Thyroid gland (tissue), 4 donors: ENCODE measurements at regions not wholly inside any gene's neighbourhood (a gene's known extent, or its start where the extent isn't known, plus 50 kb on each side); places are given as distances from the start of the nearest gene placed in this dataset.

ENCODE experiments used
- DNase-seq, 2 donors: peaks; one replicate each; pipeline ENCODE4 v3.0.0-alpha.2; 2019
- H3K27ac ChIP-seq, 3 donors: fragments of 200-600 bp; sonication (generic); 1 replicate in 2 of 3; 2 replicates in 1 of 3; pipeline ENCODE4 v1.5.1; 2016 to 2019; ENCODE audit warnings: mild to moderate bottlenecking in 1 of 3, moderate library complexity in 1 of 3
- H3K27me3 ChIP-seq: fragments of 200-600 bp; sonication (generic); one replicate; pipeline ENCODE4 v1.5.1; 2019
- H3K36me3 ChIP-seq, 2 donors: fragments of 200-600 bp; sonication (generic); one replicate each; pipeline ENCODE4 v1.5.1; 2016 to 2019
- H3K4me1 ChIP-seq, 2 donors: fragments of 200-600 bp; sonication (generic); one replicate each; pipeline ENCODE4 v1.5.1; 2017 to 2019
- H3K4me3 ChIP-seq, 3 donors: fragments of 200-600 bp; sonication (generic); replicated peaks in 1 of 3; 1 replicate in 2 of 3; 2 replicates in 1 of 3; pipeline ENCODE4 v1.5.1; 2016; ENCODE audit warnings: mild to moderate bottlenecking in 1 of 3
- H3K9me3 ChIP-seq: fragments of 200-600 bp; sonication (generic); one replicate; pipeline ENCODE4 v1.5.1; 2017
- CTCF ChIP-seq, 6 experiments: fragments of 200-600 bp in 3 of 6; fragments of 450-650 bp in 3 of 6; sonication (generic) in 3 of 6; IDR thresholded peaks; one replicate each; pipeline ENCODE4 v1.5.1; 2016 to 2019; ENCODE audit warnings: antibody characterized with exemption in 6 of 6, mild to moderate bottlenecking in 2 of 6, inconsistent platforms in 1 of 6, moderate library complexity in 1 of 6
- POLR2A ChIP-seq, 2 donors: fragments of 450-650 bp; IDR thresholded peaks; one replicate each; pipeline ENCODE4 v1.6.1; 2017; ENCODE audit warnings: antibody characterized with exemption in 2 of 2, mild to moderate bottlenecking in 2 of 2, moderate library complexity in 1 of 2
- WGBS, 2 donors: methylation state at CpG; one replicate each; pipeline ENCODE4 v1.1.5; 2017; 5-methylcytosine and 5-hydroxymethylcytosine counted together
- intact Hi-C: fragments of 100-400 bp; cut with DNase I; formaldehyde crosslinking; loops from one replicate; pipeline ENCODE4 v1.15.1; 2023

- intact Hi-C loops = no loop called here
- no peak overlapping the region for H3K4me3 ChIP-seq
- H3K4me1 ChIP-seq = no peaks in the 10 kb centered on the region
- no peak for DNase-seq
- H3K9me3 ChIP-seq = no peaks in the 10 kb centered on the region
- H3K27ac ChIP-seq = no peak overlapping the region
- H3K27me3 ChIP-seq = no peaks in the 10 kb centered on the region
- TF ChIP-seq CTCF (IDR thresholded peaks at IDR 0.05) (no peak), POLR2A (IDR thresholded peaks at IDR 0.05) (no peak)
- H3K36me3 ChIP-seq = no peaks in the 10 kb centered on the region
Measured at GRCh38 chr5:17888155-17888554, 253.9 kb downstream of the TAF11L14 start.

GRCh38 chr5:17890501-17890900, 256.2 kb downstream of the TAF11L14 start:
- WGBS, 2 donors = 83 to 84% methylated on average over 3 of the region's 3 CpGs
- no peak for TF ChIP-seq POLR2A (IDR thresholded peaks at IDR 0.05)
- TF ChIP-seq CTCF (IDR thresholded peaks at IDR 0.05) = no peak
- Histone ChIP-seq H3K4me1 (no peaks in the 10 kb centered on the region), H3K27ac (no peak overlapping the region), H3K9me3 (no peaks in the 10 kb centered on the region), H3K4me3 (no peak overlapping the region), H3K36me3 (no peaks in the 10 kb centered on the region), H3K27me3 (no peaks in the 10 kb centered on the region)
- intact Hi-C loops = no loop called here
- DNase-seq = no peak

GRCh38 chr5:17891881-17892280, 257.6 kb downstream of the TAF11L14 start:
- no peaks in the 10 kb centered on the region for H3K9me3 ChIP-seq
- TF ChIP-seq CTCF (IDR thresholded peaks at IDR 0.05) (no peak), POLR2A (IDR thresholded peaks at IDR 0.05) (no peak)
- H3K4me1 ChIP-seq = no peaks in the 10 kb centered on the region
- 68 to 70% methylated on average over 6 of the region's 6 CpGs for WGBS, 2 donors
- intact Hi-C loops = no loop called here
- H3K27me3 ChIP-seq = no peaks in the 10 kb centered on the region
- no peaks in the 10 kb centered on the region for H3K36me3 ChIP-seq
- no peak for DNase-seq
- H3K27ac ChIP-seq = no peak overlapping the region
- no peak overlapping the region for H3K4me3 ChIP-seq

- no peaks in the 10 kb centered on the region for H3K27me3 ChIP-seq
- intact Hi-C loops = no loop called here
- no peaks in the 10 kb centered on the region for H3K4me1 ChIP-seq
- TF ChIP-seq POLR2A (IDR thresholded peaks at IDR 0.05) = no peak
- no peak overlapping the region for H3K27ac ChIP-seq
- H3K4me3 ChIP-seq = no peak overlapping the region
- 75 to 92% methylated on average over 3 of the region's 3 CpGs for WGBS, 2 donors
- no peaks in the 10 kb centered on the region for H3K9me3 ChIP-seq
- DNase-seq = no peak
- no peaks in the 10 kb centered on the region for H3K36me3 ChIP-seq
Measured at GRCh38 chr5:17893026-17893635, 258.9 kb downstream of the TAF11L14 start.

DNA sequence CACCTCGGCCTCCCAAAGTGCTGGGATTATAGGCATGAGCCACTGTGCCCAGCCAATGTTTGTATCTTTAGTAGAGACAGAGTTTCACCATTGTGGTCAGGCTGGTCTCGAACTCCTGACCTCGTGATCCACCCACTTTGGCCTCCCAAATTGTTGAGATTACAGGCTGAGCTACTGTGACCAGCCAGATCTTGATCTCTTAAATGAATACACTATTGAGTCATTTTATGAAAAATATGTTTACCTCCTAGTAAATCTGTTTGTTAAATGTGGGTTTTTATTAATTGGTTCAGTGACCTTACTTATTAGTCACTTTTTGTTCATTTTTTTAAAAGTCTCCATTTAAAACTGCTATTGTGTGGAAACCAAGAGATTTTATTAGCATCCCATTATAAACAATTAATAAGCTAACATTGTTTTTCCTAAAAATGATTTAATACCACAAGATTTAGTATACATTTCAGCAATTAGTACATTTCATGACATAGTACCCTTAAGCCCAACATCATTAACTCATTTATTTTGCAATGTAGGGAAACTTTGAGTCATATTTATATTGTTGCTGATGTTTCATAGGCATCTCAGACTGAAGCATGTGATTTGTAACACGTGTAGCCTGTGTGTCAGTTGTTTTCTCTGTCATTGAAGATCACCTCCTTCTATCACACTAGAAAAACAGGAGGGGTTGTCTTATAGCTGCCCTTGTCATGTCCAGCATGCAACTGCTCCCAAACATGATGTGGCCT, 261.2 kb downstream of the TAF11L14 start:
- H3K27ac ChIP-seq = no peak overlapping the region
- H3K27me3 ChIP-seq = no peaks in the 10 kb centered on the region
- no peaks in the 10 kb centered on the region for H3K9me3 ChIP-seq
- H3K4me3 ChIP-seq = no peak overlapping the region
- TF ChIP-seq POLR2A (IDR thresholded peaks at IDR 0.05) (no peak), CTCF (IDR thresholded peaks at IDR 0.05) (no peak)
- WGBS, 2 donors = 76 to 83% methylated on average over 4 of the region's 4 CpGs
- intact Hi-C loops = no loop called here
- H3K4me1 ChIP-seq = no peaks in the 10 kb centered on the region
- no peaks in the 10 kb centered on the region for H3K36me3 ChIP-seq
- DNase-seq = no peak
